NCI-H2196 (cell line): ENCODE measurements at regions not wholly inside any gene's neighbourhood (a gene's known extent, or its start where the extent isn't known, plus 50 kb on each side); places are given as distances from the start of the nearest gene placed in this dataset.
A peak's percentile ranks its signal among the peaks of the same experiment; 100 is the strongest.

ENCODE experiments used
- DNase-seq: peaks from one replicate; lab custom pipeline; 2025; ENCODE audit not compliant: unreplicated experiment; lab: John Stamatoyannopoulos, UW

DNA sequence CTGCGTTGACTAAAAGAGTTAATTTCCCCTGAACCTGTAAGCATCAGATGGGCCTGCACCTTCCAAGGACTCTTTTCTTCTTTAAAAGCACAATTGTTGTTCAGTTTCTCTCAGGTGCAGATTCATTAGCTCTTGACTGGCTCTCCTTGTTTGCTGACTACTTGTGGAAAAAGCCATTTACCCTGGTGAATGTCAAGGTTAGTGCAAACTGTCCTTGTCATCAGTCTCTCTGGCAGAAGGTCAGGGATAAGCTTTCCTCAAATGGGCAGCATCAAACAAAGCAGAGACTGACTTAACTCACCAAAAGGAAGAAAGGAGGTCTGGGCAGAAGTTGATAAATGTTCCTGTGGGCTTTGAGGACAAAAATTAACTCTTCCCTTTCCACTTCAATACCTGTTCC, 922.7 kb downstream of the BCL11A start:
- DNase-seq, result no peak

DNA sequence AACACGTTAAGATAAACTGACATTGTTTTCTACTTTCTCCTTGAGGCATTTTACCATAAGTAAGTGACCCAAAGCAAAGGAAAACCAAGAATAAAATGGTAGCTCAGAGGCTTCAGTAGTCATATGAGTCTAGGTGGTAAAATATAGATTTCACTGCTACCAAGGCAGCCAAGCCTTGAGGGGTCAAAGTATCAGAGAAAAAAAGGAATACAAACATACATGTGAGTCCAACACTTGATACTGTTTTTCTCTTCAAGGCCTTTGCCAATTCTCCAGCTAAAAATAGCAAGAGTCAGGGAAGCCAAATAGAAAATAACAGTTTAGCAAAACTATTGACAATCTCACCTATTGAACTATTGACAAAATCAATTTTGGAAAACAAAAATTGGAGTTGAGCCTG, 925.9 kb downstream of the BCL11A start:
- no peak for DNase-seq

DNA sequence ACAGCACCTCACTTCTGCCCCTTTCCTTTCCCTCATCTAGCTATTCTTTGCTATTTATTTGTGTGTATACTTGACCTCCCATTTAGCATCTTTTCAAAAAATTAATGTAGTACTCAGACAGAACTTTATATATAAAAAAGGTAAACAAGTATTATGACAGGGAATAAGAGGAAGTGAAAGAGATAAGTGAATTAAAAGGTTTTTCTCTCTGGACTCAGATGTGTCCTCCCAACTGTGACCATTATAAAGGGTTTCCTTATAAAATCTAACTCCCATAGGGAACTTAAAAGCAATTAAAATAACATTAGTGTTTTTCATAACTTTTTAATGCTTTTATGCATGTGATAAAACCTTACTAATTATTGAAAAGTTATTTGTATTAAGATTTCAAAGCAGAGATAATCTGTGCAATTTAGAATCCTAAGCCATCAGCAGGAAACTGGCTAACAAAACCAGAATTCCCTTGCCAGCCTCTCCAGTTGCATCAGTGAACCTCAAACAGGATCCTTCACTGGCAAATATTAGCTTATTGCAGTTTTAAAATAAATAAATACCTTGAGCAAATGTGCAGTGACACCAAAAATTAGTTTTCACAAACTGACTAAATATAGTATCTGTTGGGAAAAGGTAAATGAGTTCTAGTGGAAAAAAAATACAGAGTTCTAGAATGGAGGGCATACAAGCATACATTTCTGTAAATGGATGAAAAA, 930.7 kb downstream of the BCL11A start:
- no peak for DNase-seq

DNA sequence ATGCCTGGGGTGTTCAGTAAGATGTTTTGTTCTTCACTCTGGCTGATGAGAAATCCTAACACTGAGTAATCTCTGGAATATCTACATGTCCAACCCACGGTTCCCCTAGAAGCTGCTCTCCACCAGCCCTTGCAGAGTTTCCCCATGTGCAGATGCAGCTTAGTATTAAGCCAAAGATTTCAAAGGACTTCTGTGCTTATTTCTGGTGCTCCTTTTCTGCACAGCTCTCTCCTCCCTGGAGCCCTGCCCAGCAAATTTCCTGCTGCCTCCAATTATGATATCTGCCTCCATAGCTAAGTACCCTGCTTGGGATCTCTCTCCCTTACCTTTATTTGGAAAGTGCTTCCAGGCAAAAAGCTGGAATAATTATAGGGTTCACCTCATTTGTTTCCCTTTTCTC, 949.3 kb downstream of the BCL11A start:
- no peak for DNase-seq

DNA sequence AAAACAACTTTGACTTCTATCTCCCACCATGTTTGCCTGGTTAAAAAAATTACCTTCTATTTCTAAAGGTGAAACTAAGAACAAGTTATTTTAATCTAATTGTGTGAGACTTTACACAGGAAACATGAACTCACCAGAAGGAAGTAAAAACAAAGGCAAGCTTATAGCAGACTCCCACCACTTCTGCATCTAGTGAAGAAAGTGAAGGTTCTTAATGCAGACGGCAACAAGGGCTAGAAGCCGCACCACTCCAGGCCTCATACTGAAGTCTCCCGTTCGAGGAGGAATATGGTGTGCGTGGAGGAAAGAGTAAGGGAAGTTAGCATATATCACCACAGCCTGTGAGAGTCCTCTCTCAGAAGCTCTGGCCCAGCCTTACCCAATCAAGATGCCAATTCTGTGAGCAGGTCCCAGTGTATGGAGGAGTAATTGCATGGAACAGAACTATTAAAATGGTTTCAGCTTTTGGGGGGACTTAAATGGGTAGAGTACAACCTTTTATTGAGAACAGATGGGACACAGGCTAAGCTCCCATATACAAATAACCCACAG, 958.7 kb downstream of the BCL11A start:
- no peak for DNase-seq

DNA sequence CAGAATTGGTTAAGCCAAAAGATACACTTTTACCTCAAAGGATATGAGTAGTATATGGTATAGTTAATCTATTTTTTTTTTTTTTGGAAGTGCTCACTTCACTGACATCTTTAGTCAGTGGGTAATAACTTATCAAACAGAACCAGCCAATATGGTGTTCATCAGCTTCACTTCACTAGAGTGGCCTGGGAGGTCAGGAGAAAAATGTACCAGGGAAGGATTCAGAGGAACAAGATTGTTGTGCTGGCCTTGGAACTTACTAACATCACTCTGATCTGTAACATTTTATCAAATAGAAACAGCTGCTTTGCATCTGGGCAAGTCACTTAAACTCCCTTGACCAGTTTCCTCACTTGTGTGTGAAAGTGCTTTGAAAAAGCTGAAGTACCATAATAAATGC, 962.7 kb downstream of the BCL11A start:
- no peak for DNase-seq

DNA sequence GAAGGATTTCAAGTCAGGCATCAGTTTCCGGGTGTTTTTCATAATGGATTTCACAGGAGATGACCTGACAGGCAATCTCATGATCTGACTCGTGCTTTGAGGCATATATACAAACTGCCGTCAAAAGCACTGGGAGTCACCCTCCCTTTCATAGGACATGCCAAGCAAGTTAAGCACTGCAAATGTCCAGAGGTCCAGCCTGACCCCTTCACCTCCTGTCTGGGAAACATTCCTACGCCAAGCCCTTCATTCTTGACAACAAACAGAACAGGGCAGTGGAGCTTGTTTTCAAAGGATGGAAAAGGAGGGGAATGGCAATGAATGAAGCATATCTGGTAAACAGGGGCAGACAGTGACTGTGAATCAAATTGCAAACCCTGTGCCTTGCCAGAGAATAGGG, 963.6 kb downstream of the BCL11A start:
- no peak for DNase-seq

DNA sequence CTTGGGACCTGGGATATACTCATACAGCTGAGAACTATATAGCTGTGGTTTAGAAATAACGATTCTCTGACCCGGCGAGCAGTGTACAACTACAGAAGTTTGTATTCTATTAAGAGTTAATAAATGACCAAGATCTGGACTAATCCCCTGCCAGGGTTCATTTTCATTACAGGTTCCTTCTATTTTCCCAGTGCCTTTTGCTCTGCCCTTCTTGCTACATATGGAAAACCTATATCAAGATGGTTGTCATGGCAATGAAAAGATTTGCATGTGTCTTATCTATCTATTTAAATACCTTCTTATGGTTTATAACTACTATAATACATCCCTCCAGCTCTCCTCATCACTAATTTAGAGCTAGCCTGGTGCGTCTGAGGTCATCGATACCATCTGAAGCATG, 965.2 kb downstream of the BCL11A start:
- DNase-seq, result no peak

DNA sequence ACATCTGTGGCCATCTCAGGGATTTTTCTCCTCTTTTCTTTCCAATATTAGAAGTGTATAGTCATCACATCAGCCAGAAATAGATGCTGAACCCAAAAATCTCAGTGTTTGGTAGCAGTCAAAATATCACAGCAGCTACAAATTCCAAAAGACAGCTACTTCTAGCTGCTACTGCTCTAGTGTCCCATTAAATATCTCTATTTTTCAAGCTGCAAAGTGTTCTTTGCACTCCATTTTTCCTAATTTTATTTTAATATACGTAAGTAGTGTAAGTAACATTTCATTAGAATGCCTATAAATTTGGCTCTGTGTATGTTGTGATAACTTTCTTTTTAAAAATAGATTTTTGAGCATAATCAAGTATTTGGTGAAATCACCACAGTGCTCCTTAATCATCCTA, 967.3 kb downstream of the BCL11A start:
- no peak for DNase-seq

DNA sequence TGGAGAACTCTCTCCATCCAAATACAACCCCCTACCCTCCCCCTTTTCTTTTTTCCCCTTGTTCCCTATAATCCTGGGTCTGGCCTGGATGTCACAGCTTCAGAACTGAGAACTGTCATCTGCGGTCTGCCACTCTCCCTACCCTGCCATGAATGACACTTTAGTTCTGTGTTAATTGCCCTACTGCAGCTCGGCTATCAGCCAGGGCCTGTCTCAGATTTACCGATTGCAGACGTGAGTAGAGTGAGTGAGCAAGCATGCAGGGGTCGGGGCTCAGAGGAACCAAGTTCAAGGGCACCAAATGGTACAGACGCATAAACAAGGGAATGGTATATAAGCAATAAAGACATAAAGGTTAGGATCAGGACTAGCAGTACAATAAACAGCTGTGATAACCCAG, 967.8 kb downstream of the BCL11A start:
- DNase-seq, result peak; percentile 14

DNA sequence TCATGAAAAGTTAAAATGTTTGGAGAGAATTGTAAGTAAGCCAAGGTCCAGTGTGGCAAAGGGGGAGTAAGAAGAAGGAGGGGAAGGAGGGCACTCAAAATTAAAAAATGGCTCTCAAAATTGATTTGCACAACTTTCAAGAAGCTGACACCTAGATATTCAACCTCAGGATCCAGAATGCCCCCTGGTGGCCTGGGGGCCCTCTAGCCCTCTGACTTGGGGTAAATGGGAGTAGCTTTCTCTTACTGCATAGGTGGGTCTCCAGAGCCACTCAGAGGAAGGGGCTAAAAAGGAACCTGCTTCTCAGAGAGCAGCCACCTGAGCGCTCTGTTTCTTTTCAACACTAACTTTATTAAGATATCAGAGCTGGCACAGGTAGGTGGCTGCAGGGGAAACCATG, 968.5 kb downstream of the BCL11A start:
- no peak for DNase-seq

DNA sequence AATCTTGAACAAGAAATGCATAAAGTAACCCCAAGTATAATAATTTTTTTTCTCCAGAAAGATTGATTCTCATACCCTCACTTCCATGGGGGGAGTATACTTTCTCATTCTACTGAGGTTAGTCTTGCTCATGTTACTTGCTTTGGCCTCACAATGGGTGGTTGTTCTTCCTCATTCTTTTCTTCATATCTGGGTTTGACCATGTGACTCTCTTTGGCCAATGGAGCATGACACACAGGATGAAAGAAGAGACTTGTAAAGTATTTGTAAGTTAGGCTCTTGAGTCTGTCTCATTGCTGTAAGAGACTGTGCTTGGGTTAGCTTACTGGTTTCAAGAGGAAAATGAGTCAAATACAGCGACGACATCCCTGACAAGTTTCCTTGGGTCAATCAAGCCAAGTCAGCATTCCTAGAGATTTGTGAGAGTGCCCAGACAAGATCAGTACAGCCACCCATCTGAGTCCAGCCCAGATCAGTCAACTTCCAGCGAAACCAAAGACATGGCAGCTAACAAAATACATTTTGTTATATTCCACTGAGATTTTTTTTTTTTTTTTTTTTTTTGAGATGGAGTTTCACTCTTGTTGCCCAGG, 970.2 kb downstream of the BCL11A start:
- DNase-seq, result no peak

DNA sequence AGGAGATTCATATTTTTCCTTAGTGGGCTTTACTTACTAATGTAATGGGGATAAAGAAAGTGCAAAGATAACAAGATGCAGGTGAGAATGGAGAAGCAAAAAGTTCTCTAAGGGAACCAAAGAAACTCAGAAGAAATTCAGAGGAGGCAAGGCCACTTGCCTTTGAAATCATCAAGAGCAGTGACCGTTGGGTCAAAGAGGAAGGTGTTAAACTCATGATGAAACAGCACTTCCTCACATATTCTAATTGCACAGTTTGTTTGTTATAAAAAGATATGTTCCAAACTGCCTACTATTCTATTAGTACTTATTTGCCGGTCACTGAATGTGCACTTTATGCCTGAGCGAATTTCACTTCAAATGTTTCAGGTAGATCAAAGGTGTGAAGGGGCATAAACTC, 975.1 kb downstream of the BCL11A start:
- DNase-seq, result no peak

DNA sequence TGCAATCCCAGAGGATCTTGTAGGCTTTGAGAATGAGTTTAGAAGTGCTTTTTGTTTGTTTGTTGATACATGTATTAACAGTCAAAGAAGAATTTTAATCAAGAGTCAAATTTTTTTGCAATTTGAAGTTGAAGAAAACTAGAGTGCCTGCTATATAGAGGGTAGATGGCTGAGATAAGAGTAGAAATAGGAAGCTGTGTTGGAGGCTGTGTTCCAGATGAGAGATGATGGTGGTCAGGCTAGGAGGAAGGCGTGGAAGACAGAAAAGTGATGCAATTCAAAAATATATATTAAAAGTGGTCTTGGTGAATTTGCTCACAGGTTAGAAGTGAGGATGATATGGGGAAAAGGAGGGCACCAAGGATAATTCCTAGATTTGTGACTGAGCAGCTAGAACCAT, 978.3 kb downstream of the BCL11A start:
- no peak for DNase-seq

DNA sequence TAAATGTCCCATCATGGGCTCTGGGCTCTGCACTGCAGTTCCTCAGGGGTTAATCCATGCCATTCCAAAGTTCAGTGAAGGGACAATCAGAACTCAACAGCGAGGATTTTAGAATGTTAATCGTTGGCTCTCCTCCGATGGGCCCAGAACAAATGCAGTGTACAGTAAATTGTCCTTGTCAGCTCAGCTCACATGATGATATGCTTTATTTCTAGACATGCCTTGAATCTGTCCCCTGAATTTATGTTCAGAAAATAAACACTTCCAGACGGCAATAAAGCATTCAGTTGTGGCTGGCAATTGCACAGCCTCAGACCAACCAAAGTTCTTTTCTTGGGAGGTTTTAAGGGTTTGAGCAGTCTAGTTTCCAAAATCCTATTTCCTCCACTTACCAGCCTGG, 981.2 kb downstream of the BCL11A start:
- no peak for DNase-seq

DNA sequence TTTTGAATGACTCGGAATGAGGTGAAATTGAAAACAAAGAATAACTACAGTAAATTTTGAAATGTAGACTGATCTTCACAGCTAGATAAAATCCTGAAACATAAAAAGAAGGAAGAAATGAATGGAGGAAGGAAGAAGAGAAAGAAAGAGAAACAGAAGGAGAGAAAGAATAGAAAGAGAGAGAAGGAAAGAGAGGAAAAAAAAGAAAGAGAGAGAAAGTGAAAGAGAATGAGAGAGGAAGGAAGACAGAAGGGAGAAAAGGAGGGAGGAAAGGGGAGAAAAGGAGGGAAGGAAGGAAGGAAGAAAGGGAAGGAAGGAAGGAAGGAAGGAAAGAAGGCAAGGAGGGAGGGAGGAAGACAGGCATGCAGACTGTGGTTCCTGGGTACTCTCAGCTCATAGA, 982.6 kb downstream of the BCL11A start:
- DNase-seq, result no peak

DNA sequence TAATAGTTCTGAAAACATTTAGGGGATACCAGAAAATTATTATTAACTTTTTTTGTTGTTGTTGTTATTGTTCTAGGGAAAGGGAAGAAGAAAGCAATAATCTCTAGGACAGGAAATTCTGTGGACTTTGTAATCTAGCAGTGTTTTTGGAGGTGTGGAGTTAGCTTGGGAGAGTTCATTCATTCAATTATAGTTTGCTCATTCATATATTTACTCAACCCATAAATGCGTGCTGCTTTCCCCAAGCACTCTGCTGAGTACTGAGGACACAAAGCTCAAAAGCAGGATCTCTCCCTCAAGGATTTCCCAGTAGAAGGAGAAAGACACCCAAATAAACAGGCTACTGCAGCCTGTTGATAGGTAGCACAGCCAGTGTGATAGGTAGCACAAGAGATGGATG, 984.3 kb downstream of the BCL11A start:
- no peak for DNase-seq

DNA sequence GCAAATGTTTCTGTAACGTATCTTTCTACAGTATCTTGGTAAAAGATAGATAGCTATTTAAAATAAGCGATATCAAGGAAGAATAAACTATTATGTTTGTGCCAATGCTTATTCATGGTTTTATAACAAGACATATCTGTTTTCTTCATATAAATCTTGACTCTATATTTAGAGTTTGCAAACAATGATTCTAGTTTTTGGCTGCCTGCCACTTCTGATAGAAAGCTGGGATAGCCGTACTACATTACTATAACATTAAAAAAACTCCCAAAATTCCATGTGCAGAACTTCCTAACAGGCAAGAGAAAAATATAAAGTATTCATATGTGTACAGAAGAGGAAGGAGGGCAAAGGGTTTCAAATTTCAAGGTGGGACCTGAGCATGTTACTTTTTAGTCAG, 985.0 kb downstream of the BCL11A start:
- no peak for DNase-seq

DNA sequence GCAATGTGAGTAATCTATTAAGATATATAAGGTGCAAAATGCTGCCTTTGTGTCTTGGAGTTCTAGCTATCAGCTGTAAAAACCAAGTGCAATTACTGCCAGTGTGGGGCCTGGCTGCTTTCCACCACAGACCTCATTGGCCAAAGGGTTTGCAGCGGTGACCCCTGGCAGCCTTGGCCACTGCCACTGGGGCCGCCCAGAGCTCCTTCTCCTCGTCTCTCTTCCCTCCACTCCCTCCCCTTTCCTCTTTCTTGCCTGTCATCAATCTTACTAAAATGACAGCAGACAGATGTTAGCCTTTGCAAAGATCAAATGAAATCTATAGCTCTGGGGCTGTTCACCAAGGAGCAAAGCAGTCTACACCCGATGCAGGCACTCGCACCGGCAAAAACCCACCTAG, 986.3 kb downstream of the BCL11A start:
- no peak for DNase-seq

DNA sequence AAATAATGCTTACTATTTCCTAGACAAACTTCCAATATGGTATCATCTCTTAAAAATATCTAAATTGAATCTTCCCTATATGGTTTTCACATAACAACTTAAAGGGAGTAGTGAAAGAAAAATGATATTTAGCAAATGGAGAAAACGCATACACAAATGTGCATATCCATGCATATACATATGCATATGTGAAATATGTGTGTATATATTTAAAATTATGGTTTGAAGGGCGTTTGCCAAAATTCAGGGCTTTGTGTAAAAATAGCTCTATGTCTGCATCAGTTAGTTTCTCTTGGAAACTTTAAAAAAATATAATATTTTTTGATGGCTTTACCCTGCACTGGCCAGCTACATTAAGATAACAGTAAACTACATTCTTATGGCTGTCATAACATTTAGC, 986.7 kb downstream of the BCL11A start:
- no peak for DNase-seq

DNA sequence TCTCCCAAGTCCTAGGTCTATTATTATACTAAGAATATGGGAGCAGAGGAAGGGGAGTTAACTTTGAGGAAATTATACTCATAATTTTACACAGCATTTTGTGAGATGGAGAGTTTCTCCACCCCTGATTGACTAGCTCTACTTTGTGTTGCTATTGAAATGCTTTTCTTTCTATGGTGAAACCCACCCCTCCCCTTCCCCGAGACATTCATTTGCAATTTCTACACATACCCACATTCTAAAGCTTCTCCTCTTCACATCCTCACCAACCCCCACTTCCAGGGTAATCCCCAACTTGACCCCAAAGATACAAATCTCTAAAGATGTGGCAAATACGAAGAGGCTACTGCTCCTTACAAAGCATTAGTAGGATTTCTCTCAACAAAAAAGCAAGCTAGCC, 992.2 kb downstream of the BCL11A start:
- no peak for DNase-seq

DNA sequence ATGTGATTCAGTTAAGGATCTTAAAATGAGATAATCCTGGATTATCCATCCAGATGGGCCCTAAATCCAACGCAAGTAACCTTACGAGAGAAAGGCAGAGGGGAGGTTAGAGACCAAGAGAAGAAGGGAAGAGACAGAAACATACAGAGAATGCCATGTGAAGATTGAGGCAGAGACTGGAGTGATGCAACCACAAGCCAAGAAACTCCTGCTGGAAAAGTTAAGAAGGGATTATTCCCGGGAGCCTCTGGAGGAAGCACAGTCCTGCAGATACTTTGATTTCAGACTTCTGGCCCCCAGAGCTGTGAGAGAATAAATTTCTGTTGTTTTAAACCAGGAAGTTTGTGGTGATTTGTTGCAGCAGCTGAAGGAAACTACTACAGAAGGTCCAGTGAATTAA, 992.7 kb downstream of the BCL11A start:
- DNase-seq, result no peak

DNA sequence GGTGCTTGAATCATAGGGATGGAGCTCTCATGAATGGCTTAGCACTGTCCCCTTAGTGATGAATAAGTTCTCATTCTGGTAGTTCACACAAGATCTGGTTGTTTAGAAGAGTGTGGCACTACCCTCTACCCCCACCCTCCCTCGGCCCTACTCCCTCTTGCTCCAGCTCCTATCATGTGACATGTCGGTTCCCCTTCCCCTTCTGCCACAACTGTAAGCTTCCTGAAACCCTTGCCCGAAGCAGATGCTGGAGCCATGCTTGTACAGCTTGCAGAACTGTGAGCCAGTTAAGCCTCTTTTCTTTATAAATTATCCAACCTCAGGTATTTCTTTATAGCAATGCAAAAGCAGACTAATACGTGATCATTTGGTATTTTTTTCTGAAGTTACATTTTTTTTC, 1012.6 kb downstream of the BCL11A start:
- no peak for DNase-seq
